ENCODE measurements at regions not wholly inside any gene's neighbourhood (a gene's known extent, or its start where the extent isn't known, plus 50 kb on each side); places are given as distances from the start of the nearest gene placed in this dataset.

DNA sequence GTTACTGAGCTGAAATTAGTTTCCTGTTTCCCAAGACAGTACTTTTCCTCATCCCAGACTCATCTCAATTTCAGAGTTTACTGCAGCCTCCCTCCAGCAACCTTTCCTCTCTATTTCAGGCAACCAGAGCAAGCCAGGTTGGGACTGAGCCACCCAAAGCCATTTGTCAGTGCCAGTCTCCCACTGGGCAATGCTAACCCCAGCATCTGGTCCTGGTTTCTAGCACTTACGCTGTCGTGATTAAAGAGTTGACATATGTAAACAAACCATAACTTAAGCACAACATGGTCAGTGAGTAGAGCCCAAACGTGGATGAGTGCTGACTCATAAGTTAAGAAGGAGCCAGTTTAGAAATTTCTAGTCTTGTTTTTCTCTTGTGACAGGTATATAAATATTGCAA, 119.6 kb upstream of the BLID start:
- DNase-seq (ENCODE audit: low spot score) (no peak), FAIRE-seq (no peak)

DNA sequence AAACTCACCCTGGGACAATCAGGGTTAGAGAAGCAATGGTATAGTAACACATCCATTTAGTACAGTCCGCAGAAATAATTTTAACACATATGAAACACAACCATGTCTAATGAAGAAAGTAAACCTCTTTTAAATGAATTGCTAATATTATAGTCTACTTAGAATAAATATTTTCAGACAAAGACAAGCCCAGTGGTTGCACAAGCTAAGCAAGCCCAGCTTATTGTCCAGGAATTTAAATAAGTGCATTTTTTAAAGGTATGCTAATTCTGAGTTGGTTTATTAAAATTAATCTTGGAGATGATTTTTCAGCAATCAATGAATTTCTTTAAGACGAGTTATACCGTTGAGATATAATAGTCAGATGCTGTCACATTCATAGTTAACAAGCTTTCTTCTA, 118.8 kb upstream of the BLID start:
- DNase-seq (ENCODE audit: low spot score) (no peak), FAIRE-seq (no peak)

DNA sequence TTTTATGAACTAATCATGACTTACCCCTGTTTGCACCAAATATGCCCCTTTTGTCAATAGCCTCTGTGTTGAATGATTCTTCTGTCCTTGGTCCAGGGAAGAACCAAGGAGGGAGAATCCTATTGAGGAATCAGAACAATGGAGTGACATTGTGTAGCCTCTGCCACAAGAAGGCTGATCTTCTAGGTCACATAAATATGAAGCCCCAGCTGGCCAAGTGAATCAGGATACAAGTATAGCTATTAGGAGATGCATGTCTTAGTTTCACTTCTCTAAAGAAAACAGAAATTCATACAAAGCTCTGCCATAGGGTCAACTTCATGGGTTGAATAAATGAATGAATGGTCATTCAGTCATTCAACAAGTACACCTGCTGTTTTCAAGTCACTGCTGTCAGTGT, 118.2 kb upstream of the BLID start:
- DNase-seq (ENCODE audit: low spot score) = no peak
- no peak for FAIRE-seq

DNA sequence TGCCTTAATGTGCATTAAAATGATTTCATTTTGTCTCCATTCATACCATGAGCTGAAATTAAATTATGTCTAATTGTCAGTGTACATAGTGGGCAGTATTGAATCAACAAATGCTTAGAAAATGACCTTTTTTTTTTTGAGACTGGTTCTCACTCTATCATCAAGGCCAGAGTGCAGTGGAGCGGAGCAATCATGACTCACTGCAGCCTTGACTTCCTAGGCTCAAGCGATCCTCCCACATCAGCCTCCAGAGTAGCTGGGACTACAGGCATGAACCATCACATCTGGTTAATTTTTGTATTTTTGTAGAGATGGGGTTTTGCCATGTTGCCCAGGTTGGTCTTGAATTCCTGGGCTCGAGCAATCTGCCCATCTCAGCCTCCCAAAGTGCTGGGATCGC, 117.0 kb upstream of the BLID start:
- no peak for DNase-seq (ENCODE audit: low spot score)
- no peak for FAIRE-seq

DNA sequence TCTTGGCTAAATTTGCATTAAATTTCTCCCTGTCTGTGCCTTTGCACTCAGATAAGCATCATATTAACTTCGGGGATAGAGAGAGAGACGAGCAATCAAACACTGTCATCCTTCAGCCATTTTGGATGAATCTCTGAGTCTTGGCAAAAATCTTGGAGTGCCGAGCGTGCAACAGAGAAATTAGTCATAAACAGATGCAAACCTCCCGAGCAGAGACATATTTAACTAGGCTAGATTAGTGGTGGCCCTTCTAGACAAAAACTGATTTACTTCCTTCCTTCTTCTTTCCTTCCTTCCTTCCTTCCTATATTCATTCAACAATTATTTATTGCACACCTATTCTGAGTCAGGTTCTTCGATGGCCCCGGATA, 114.4 kb upstream of the BLID start:
- no peak for DNase-seq (ENCODE audit: low spot score)
- no peak for FAIRE-seq

DNA sequence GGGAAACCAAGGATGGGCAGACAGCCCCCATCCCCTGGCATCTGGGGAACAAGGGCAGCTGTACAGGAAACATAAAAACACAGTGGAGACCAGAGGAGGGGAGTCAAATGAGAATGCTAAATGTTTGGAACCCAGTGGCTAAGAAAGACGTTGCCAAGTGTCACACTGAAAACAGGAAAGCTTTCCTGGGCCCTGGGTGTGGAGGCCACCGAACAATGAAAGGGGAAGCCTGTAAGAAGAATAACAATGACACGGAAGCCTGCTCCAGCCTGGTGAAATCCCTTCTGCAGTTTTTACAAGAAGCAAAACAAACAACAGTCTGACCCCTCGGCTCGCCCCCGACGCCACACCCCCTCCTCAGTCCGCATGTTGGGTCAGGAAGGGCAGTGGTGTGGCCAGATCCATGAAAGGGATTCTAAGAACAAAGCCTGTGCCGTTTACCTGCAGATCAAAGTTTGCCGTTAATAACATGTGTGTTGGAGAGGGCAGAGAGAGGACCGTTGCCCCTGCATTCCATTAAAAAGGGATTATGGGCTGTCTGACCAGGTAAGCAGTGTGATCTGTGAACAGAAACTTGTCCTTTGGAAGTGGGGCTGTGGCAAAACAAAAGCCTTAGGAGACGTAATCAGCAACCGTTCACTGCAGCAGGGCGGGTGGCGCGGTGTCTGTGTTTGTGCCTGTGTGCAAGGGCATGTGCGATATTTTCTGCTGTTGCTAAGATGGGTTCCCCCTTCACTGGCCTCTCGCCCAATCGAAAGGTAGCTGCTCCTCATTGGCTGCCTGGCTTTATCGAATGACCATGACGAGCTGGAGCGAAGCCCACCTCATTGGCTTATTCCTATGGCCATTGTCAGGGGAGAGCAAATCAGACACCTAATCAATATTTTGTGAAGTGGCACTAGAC, 113.7 kb upstream of the BLID start:
- FAIRE-seq (no peak), DNase-seq (ENCODE audit: low spot score) (no peak)

DNA sequence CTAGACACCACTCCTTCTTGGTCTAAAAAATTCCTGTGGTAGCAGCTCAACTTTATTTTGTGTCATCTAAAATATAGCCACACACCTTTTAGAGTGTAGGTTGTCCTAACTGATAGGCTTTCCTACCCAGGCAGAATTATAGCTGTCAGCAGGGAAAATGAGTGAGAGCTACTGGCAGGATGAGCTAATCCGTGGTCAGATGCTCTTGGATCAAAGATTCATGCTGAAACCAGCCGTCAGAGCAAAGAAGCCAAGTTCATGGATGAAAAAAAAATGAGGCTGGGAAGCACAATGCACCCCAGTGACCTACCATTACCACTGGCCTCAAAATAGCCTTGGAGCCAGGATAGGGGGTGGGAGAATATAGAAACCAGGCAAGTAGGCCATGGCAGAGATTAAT, 113.1 kb upstream of the BLID start:
- DNase-seq (ENCODE audit: low spot score) (no peak), FAIRE-seq (no peak)

DNA sequence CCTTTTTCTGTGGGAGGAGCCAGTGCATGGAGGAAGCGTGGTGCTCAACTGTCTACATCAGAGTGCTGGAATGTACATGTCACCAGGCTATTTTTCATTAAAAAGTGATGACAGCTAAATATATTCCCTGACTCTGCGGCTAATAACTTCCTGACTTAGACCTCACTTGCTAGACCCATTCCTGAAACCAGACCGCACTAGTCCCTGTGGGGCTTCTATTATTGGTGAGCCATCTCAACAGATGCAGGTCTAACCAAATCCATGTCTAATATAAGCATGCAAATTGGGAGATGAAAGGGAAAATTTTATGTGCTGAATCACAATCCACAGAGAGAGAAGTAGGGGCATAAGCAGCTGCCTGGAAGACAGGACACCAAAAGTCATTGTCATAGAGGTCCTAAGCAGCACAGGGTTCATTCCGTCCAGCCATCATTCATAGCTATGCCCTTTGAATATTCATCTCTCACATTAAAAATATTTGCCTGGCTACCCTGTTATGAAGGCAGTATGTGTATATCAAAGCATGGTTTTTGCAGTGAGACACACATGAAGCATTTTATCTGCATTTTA, 110.9 kb upstream of the BLID start:
- DNase-seq (ENCODE audit: low spot score) = no peak
- FAIRE-seq = no peak

DNA sequence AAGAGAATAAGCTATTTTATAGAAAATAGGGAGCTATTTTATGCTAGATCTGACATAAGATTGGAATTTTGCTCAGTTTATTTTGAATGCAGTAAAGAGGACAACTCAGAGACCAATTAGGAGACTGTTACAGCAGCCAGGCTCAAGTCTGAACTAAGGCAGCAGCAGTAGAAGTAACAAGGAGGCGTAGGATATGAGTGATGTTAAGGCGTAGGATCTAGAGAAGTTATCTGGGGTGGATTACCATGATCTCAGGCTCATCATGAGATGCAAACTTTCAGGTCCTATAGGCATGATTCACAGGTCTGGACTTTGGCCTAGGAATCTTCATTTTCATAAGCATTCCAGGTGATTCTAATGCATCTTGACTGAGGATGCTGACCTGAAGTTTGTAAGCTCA, 108.9 kb upstream of the BLID start:
- FAIRE-seq = no peak
- no peak for DNase-seq (ENCODE audit: low spot score)

DNA sequence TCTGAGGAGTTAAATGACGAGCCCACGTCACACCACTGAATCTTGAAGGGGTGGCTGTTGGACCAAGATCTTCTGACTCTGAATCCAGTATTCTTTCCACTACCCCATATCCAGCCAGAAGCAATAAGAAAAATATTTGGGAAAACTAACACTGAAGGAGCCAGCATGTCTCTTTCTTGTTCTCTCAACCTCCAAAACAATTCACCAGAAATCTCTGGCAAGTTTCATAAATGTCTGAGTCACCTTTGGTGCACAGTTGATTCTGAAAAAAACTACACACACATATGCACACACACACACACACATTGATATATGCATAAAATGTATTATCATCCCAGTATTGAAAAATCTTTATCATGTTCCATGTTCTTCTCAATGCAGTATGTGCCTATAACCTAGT, 104.3 kb upstream of the BLID start:
- DNase-seq (ENCODE audit: low spot score) (no peak), FAIRE-seq (no peak)

DNA sequence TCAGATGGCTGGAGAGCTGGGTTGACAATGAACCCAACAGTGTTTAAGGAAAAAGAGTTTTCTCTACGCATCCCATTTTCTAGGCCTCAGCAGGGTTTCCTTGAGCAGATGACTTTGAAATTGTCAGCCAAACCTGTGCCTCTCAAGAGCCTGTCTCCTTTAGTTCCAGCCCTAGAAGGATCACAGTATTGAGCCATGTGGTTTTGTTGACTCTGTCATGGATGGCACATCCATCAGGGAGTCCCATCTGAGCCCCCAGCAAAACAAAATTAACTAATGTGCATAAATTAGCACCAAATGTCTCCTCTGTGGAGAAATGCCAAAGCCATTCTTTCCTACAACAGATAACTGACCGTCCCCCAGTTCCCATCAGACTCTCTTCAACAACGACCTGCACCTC, 103.8 kb upstream of the BLID start:
- DNase-seq (ENCODE audit: low spot score) = no peak
- no peak for FAIRE-seq

DNA sequence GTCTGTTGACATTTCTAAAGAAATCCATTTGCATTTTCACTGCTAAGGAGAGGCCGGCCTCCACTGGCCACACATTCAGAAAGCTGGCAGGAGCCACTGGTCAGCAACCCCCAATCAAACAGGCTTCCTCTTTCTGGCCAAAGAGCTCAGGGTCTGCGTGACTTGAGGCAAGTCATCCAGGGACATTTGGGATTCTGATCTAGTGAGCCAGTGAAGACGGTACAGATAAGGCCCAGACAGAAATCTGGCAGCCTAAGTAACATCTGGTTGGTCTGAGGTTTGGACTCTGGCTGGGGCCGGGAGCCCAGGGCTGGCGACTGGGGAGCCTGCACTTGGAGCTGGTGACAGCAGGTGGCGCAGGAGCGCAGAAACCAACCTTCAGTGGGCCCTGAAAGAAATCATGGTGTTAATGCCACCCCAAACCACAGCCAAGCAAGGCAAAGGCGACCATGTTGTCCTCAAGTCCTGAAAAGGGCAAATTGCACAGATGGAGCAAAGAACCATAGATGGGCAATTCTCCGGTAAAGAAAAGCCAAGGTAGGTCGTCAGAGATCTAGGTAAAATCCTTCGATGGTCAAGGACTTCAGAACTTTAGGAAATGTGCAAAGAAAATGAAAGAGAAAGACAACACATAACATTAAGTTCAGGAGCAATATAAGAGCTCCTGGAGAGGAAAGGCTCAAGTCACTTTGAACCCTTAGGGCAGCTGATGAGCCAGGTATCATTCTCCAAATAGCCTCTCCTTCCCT, 99.4 kb upstream of the BLID start:
- DNase-seq (ENCODE audit: low spot score) = peak; percentile 48
- no peak for FAIRE-seq

DNA sequence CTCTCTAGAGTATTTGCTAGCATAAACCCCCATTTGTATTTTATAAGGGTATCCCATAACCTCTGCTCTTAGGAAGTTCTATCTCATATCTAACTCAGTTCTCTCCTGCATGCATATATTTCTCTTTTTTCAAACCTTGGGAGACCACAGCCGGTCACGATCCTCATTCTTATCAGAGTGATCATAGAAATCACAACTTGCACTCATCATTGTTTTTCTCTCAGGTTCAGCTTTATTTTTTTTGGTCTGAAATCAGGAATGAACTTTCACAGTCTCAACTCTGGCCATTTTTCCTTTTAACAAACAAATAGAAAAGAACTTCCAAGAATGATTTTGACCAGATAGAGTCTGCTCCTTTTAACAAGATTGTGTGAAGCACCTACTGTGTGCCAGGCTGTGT, 98.6 kb upstream of the BLID start:
- FAIRE-seq (no peak), DNase-seq (ENCODE audit: low spot score) (no peak)

DNA sequence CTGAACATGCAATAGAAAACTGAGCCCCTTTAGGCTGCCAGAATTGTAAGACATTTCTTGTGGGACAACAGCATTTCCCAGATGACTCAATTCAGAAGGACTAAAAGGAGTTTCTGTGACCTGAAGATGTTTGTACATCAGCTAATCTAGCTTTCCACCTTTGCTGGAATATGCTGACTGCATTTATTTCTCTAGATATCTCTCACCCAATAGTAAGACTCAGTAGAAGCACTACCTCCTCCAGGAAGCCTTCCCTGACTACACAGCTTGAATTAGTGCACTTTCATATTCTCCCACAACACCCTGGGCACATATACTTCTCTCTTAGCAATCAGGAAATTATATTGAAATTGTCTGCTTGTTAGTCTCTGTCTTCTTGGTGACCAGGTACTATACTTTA, 98.1 kb upstream of the BLID start:
- FAIRE-seq (no peak), DNase-seq (ENCODE audit: low spot score) (no peak)

DNA sequence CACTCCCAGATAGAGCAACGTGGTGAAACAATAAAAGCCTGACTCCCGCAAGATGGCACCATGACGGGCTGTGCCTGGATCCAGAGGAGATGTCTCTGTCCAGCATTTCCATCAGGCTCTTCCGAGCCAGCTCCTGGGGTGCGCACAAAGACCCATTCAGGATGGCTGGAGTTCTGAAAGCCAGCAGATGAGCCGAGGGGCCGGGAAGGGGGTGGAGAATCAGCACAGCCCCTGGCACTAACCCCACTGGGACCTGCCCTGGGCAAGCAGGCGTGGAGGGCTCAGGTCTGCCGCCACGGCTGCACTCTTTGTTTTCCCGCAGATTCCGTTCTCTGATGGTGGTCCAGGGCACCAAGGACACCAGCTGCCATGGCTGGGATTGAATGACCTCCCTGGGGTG, 97.2 kb upstream of the BLID start:
- FAIRE-seq = no peak
- no peak for DNase-seq (ENCODE audit: low spot score)

DNA sequence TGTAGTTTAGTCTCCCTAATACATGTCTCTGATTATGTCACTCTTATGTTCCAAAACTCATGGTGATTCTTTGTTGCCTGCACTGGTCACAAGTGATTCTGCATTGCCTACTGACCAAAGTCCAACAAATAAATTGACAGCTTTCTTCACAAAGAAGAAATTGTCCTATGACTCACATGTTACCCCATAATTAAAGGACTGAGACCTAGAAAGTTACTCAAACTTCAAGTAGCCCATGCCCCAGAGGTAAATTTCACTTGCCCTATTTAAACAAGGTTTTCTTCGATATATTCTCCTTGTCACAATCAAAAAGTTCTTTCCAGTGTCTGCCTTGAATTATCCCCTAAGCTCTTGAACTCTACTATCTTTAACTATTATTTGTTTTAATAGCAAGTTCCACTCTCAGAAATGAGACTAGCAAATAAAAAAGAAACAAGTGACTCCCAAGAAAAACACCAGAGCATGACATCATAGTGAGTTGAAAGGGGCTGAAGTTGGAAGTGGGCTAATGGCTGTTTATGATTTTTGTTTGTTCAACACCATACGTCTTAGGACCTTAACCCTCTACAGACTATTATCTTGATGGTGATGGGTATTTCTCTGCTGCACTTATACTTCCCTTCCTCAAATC, 94.5 kb upstream of the BLID start:
- DNase-seq (ENCODE audit: low spot score) (no peak), FAIRE-seq (no peak)

DNA sequence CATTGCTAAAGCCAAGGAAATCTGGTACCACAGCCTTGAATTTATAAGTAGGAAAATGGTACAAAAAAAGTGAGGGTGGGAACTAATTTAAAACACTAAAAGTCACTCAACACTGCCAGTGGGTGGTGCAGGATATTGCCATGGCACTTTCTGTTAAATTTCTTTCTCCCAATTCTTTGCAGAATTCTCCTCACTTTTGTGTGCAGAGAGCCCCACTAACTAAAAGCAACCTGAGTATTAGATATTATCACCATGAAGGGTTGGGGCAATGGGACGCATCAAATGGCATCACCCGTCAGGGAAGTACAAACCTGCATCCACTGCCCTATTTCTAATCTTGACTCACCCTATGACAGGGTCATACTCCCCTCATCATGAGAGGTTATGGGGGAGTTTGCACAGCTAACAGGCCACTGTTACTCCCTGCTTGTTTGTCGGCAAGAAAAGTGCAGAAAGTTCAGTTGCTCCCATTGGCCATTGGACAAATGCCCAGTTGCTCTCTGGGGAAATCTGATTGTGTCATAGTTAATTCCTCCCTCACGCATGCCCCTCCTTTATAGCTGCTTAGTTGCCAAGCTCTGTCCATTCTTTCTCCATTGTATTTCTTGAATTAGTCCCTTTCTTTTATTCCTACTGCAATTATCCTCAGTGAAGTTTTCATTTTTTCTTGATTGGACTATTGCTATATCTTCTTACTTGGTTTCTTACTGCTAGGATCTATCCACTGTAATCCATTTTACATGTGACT, 93.8 kb upstream of the BLID start:
- DNase-seq (ENCODE audit: low spot score) (no peak), FAIRE-seq (no peak)

DNA sequence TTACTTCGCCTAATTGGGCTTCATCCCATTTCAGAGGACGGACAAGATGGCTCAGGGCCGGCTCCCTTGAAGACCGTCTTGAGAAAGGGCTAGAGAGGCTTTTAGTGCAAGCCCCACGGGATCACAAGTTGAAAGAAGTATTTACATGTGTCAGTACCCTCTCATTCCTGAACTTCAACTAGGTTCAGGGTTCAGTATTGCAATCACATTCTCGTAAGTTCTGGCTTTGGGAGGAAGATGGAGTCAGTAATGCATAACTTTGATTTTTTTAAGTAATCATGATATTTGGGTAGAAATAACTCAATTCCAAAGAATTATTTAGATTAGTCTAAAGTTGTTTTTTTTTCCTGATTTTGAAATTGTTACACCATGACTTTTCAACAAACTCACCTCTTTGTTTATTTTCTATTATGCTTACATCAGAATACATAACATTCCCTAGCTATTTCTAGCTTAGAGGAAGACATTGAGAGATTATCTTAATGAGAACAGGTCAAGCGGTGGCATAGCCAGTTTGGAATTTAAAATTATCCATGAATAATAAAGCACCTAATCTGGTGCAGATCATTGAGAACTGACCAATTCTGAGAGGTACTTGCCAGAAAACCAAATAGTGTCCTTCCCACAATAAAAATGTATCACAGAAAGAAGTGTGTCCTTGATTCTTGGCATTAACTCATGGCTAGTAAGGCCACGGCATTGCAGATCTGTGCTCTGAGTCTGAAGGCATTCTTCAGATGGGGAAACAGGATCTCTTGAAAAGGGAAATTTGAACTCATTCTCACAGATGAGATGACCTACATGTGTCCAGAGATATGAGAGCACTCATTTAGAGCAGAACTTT, 92.1 kb upstream of the BLID start:
- DNase-seq (ENCODE audit: low spot score) (no peak), FAIRE-seq (no peak)

DNA sequence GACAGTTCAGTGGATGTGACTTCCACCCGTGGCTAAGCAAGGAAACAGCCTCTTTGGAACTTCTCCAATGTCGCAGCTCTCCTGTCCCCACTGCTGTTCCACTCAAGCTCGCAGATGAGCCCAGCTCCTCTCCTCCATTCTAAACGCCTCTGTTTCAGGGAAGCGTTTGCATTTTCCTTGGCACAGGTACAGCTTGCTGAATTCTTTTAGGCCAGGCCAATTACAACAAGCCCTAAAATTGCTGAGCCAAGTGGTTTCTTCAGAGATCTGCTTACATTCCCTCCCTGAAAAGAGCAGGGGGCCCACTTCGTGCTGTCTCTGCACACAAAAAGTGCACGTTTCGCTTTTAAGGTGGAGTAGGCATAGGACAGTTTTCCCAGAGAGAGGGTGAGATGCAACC, 91.5 kb upstream of the BLID start:
- FAIRE-seq = no peak
- DNase-seq (ENCODE audit: low spot score) = no peak

DNA sequence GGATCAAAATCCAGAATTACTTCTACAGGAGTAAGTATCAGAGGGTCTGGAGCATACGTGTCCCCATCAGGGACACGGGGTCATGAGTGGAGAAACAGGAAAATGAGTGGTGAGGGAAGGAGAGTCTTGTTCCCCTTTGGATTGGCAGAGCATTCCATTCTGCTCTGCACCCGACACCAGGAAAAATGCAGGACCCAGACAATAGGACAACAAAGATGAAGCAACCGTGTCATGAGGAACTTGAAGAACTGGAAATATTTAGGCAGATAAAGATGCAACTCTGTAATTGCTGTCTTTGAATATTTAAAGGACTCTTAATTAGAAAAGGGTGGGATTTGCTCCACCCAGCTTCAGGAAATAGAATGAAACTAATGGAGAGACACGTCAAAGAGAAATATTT, 89.0 kb upstream of the BLID start:
- DNase-seq (ENCODE audit: low spot score) (no peak), FAIRE-seq (no peak)

DNA sequence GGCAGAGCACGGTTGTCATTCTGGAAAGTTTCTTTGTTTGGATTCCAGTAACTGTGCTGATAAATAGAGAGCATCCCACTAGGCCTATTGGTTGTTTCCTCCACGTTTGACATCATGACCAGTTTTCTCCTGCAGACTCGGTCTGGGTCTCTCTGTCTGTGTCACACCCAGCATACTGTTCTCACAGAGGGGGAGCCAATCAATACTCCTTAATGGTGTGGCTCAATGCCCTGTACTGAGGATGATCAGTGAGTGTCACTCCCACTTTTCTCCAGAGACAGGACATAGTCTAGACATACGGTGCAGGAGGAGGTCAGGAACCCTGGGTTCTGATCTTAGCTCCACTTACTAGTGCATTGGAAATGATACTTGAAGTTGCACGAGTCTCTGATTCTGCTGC, 88.2 kb upstream of the BLID start:
- FAIRE-seq = no peak
- no peak for DNase-seq (ENCODE audit: low spot score)

Measured in urothelium cell line (cell line).